Adrenal gland (tissue), 9 donors: ENCODE measurements at regions not wholly inside any gene's neighbourhood (a gene's known extent, or its start where the extent isn't known, plus 50 kb on each side); places are given as distances from the start of the nearest gene placed in this dataset.

Experiments used
- DNase-seq, 7 donors: peaks; one replicate each; pipeline ENCODE4 v3.0.0-alpha.2; 2019 to 2020
- H3K27ac ChIP-seq, 5 donors: fragments of 200-600 bp; sonication (generic) in 4 of 5; 1 replicate in 3 of 5; 2 replicates in 2 of 5; pipeline versions ENCODE4 v1.5.1 to v1.8.0; 2016 to 2020; ENCODE audit warnings: mild to moderate bottlenecking in 1 of 5
- H3K27me3 ChIP-seq: fragments of 200-600 bp; 2 replicates; pipeline ENCODE4 v1.8.0; 2021
- H3K36me3 ChIP-seq, 2 donors: fragments of 200-600 bp; replicated peaks in 1 of 2; 1 replicate in 1 of 2; 2 replicates in 1 of 2; pipeline versions ENCODE4 v1.5.1 to v1.8.0; 2018 to 2022
- H3K4me1 ChIP-seq, 2 donors: fragments of 200-600 bp; replicated peaks in 1 of 2; 1 replicate in 1 of 2; 2 replicates in 1 of 2; pipeline versions ENCODE4 v1.5.1 to v1.8.0; 2018 to 2021
- H3K4me3 ChIP-seq, 4 donors: fragments of 200-600 bp; sonication (generic) in 3 of 4; one replicate each; pipeline ENCODE4 v1.5.1; 2016 to 2018
- H3K9me3 ChIP-seq, 3 donors: fragments of 200-600 bp; sonication (generic) in 1 of 3; replicated peaks in 1 of 3; 1 replicate in 2 of 3; 2 replicates in 1 of 3; pipeline versions ENCODE4 v1.5.1 to v1.8.0; 2016 to 2021
- POLR2A ChIP-seq, 2 donors: fragments of 450-650 bp; IDR thresholded peaks; one replicate each; pipeline ENCODE4 v1.6.1; 2017; ENCODE audit warnings: antibody characterized with exemption in 2 of 2, mild to moderate bottlenecking in 2 of 2, moderate library complexity in 1 of 2
- WGBS, 4 donors: extraction: QIAGEN DNeasy Blood & Tissue Kit in 2 of 4; methylation state at CpG; one replicate each; pipeline versions ENCODE4 v1.1.5 to v1.1.7; 2013 to 2017; 5-methylcytosine and 5-hydroxymethylcytosine counted together
- intact Hi-C, 2 donors: fragments of 100-400 bp; cut with DNase I; formaldehyde crosslinking; loops; one replicate each; pipeline versions ENCODE4 v1.14.1 to v1.15.0; 2022 to 2023
- TF ChIP-seq, protein P1 (sequence below), 6 experiments: fragments of 450-650 bp in 4 of 6; fragments of 200-600 bp in 2 of 6; sonication (generic) in 1 of 6; IDR thresholded peaks; 1 replicate in 5 of 6; 2 replicates in 1 of 6; pipeline versions ENCODE4 v1.5.1 to v1.8.0; 2016 to 2021; ENCODE audit warnings: antibody characterized with exemption in 6 of 6, mild to moderate bottlenecking in 2 of 6, moderate library complexity in 1 of 6
- donor health status: healthy with polysubstance abuse.
- donor health status: Bipolar disorder and iron deficiency.
- donor health status: DM: yes; HTN: yes; CAD: no.
- donor health status: DM: no; HTN: no; CAD: no.
- donor health status: DM: no; HTN: no; CAD: no.

DNA sequence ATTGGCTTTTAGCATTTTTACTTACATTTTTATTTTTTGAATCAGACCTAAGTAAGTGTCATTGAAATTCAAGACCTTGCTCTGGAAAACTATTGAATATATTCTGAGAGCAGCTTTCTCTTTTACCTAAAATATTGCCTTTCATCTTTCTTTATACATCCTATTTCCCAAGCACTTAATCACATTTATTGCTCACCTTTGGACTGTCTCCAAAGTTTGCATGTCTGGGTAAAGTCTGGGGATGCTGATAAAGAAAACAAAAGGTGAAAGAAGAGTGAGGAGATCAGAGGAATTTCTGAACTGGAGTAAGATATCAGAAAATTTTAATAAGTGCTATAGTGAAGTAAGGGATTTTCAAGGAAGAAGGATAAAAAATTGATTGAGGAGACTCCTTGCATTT, 308.5 kb upstream of the AADAT start:
- Histone ChIP-seq H3K4me3 (no peak overlapping the region), H3K27ac (no peak overlapping the region), H3K36me3 (no peaks in the 10 kb centered on the region), H3K27me3 (no peaks in the 10 kb centered on the region), H3K4me1 (no peaks in the 10 kb centered on the region), H3K9me3 (no peaks in the 10 kb centered on the region)
- TF ChIP-seq POLR2A (IDR thresholded peaks at IDR 0.05) = no peak
- TF ChIP-seq, protein P1, sequence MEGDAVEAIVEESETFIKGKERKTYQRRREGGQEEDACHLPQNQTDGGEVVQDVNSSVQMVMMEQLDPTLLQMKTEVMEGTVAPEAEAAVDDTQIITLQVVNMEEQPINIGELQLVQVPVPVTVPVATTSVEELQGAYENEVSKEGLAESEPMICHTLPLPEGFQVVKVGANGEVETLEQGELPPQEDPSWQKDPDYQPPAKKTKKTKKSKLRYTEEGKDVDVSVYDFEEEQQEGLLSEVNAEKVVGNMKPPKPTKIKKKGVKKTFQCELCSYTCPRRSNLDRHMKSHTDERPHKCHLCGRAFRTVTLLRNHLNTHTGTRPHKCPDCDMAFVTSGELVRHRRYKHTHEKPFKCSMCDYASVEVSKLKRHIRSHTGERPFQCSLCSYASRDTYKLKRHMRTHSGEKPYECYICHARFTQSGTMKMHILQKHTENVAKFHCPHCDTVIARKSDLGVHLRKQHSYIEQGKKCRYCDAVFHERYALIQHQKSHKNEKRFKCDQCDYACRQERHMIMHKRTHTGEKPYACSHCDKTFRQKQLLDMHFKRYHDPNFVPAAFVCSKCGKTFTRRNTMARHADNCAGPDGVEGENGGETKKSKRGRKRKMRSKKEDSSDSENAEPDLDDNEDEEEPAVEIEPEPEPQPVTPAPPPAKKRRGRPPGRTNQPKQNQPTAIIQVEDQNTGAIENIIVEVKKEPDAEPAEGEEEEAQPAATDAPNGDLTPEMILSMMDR (IDR thresholded peaks at IDR 0.05) = no peak
- intact Hi-C loops = no loop called here
- no peak for DNase-seq

DNA sequence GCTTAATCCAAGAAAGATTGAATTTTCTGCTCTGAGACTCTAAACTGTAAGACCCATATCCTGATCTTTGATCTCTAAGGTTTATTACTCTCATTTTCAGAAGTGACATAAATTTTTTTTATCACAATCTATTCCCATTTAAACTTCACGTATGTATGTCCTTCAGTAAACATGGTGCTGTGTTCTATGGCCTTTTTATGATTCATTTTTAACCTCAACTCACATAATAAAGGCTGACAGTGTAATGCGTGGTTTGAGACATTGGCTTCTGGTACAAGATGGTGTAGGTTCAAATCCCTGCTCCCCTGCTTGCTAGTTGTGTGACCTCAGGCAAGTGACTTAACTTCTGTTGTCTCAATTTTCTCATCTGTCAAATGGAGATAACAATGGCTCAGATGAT, 306.0 kb upstream of the AADAT start:
- Histone ChIP-seq H3K36me3 (no peaks in the 10 kb centered on the region), H3K9me3 (no peaks in the 10 kb centered on the region), H3K27me3 (no peaks in the 10 kb centered on the region), H3K27ac (no peak overlapping the region), H3K4me3 (no peak overlapping the region), H3K4me1 (no peaks in the 10 kb centered on the region)
- 67 to 80% (median 75%) methylated on average over 2 of the region's 2 CpGs for WGBS, 4 donors
- no peak for DNase-seq
- no peak for TF ChIP-seq POLR2A (IDR thresholded peaks at IDR 0.05)
- TF ChIP-seq, protein P1 (IDR thresholded peaks at IDR 0.05) = no peak
- intact Hi-C loops = no loop called here

DNA sequence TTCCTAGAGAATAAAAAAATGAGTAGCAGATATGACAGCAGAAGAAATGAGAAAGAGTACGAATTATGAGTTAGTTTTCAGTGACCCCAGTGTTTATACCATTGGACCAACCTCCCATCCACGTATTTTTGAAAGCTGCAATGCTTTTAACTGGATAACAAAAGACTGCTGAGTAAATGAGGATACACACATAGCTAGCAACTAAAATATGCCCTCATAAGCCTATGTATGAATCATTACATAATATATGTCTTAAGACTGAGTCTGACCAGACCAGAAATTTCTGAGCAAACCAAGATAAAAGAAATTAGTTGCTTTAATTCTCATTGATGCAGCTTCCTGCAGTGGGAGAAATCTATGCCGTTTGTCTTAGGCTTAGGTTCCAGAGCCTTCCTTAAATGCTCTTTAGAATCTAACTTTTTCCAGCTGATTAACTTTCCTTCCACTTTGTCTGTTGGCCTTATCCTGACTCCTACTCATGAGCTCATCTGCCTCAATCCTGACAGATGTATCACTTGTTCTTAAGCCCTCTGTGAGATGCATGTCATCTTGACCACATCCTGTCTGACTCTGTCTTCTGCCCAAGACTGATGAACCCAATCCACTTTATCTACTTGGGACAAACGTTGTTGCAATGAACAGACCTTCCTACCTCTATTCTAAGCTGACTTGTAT, 301.4 kb upstream of the AADAT start:
- Histone ChIP-seq H3K27ac (no peak overlapping the region), H3K27me3 (no peaks in the 10 kb centered on the region), H3K9me3 (no peaks in the 10 kb centered on the region), H3K4me1 (no peaks in the 10 kb centered on the region), H3K36me3 (no peaks in the 10 kb centered on the region), H3K4me3 (no peak overlapping the region)
- 28 to 51% (median 39%) methylated on average over 4 of the region's 4 CpGs for WGBS, 4 donors
- TF ChIP-seq, protein P1 (IDR thresholded peaks at IDR 0.05) = no peak
- TF ChIP-seq POLR2A (IDR thresholded peaks at IDR 0.05) = no peak
- intact Hi-C loops = no loop called here
- DNase-seq = no peak

DNA sequence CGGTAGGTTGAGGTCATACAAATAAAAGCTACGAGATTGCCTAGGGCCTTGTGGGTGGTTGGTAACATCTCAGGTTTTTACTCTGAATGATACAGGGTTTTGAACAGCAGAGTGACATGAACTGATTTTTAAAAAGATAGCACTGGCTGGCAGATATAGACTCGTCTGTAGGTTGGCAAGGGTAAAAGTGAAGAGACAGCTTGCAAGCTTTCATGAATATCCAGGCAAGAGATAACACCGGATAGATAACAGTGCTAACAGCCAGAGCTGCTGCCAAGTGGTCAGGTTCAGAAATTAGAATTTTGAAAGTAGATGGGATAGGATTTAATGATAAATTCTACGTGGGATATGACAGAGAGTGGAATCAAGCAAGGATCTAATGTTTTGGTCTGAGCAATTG, 299.7 kb upstream of the AADAT start:
- DNase-seq = no peak
- Histone ChIP-seq H3K9me3 (no peaks in the 10 kb centered on the region), H3K4me1 (no peaks in the 10 kb centered on the region), H3K27ac (no peak overlapping the region), H3K4me3 (no peak overlapping the region), H3K27me3 (no peaks in the 10 kb centered on the region), H3K36me3 (no peaks in the 10 kb centered on the region)
- WGBS, 4 donors = 43 to 47% (median 44%) methylated on average over 5 of the region's 5 CpGs
- TF ChIP-seq, protein P1 (IDR thresholded peaks at IDR 0.05) = no peak
- TF ChIP-seq POLR2A (IDR thresholded peaks at IDR 0.05) = no peak
- intact Hi-C loops = no loop called here
